CD14-positive monocyte (primary cell): ENCODE measurements at regions not wholly inside any gene's neighbourhood (a gene's known extent, or its start where the extent isn't known, plus 50 kb on each side); places are given as distances from the start of the nearest gene placed in this dataset.

Experiments
- DNase-seq, 3 donors: peaks; one replicate each; pipeline ENCODE4 v3.0.0-alpha.2; 2011 to 2022
- H2AFZ ChIP-seq: 2 replicates; pipeline ENCODE4 v1.6.0; 2012; ENCODE audit warnings: mild to moderate bottlenecking, low read depth, low read length, inconsistent platforms; ENCODE audit not compliant: insufficient read depth, poor library complexity, severe bottlenecking
- H3K27ac ChIP-seq, 2 donors: 1 replicate in 1 of 2; 2 replicates in 1 of 2; pipeline ENCODE4 v1.5.1; 2012 to 2013; ENCODE audit warnings: low read length in 2 of 2, control low read depth in 1 of 2, inconsistent platforms in 1 of 2, low read depth in 1 of 2, mild to moderate bottlenecking in 1 of 2
- H3K27me3 ChIP-seq, 2 donors: one replicate each; pipeline versions ENCODE4 v1.6.0 to v1.6.1; 2011 to 2013; ENCODE audit warnings: low read length in 2 of 2; ENCODE audit not compliant: control insufficient read depth in 2 of 2, insufficient read depth in 2 of 2
- H3K36me3 ChIP-seq, 2 donors: replicated peaks in 1 of 2; 1 replicate in 1 of 2; 2 replicates in 1 of 2; pipeline versions ENCODE4 v1.5.1 to v1.6.1; 2012 to 2013; ENCODE audit warnings: low read length in 2 of 2, control low read depth in 1 of 2, inconsistent platforms in 1 of 2, mild to moderate bottlenecking in 1 of 2; ENCODE audit not compliant: insufficient read depth in 2 of 2, control insufficient read depth in 1 of 2
- H3K4me1 ChIP-seq, 2 donors: 1 replicate in 1 of 2; 2 replicates in 1 of 2; pipeline versions ENCODE4 v1.5.1 to v1.6.1; 2012 to 2013; ENCODE audit warnings: low read length in 2 of 2, control low read depth in 1 of 2, inconsistent platforms in 1 of 2, mild to moderate bottlenecking in 1 of 2, moderate library complexity in 1 of 2; ENCODE audit not compliant: insufficient read depth in 2 of 2, control insufficient read depth in 1 of 2
- H3K4me2 ChIP-seq: replicated peaks from 2 replicates; pipeline ENCODE3; 2012; ENCODE audit warnings: low read length, moderate library complexity, mild to moderate bottlenecking; ENCODE audit not compliant: poor library complexity, severe bottlenecking; ENCODE audit errors: extremely low read depth
- H3K4me3 ChIP-seq, 3 experiments: fragments of 200-600 bp in 1 of 3; sonication (generic) in 1 of 3; replicated peaks in 1 of 3; 1 replicate in 2 of 3; 2 replicates in 1 of 3; pipeline ENCODE4 v1.5.1; 2011 to 2013; ENCODE audit warnings: low read length in 3 of 3, mild to moderate bottlenecking in 3 of 3, control low read depth in 2 of 3, low read depth in 2 of 3, inconsistent platforms in 1 of 3, moderate library complexity in 1 of 3
- H3K79me2 ChIP-seq: 2 replicates; pipeline ENCODE4 v1.6.0; 2012; ENCODE audit warnings: mild to moderate bottlenecking, control low read depth, inconsistent platforms, low read length, moderate library complexity; ENCODE audit not compliant: insufficient read depth
- H3K9ac ChIP-seq: 2 replicates; pipeline ENCODE4 v1.6.0; 2017; ENCODE audit warnings: low read length, mild to moderate bottlenecking; ENCODE audit not compliant: insufficient read depth, poor library complexity, severe bottlenecking
- H3K9me3 ChIP-seq, 2 donors: replicated peaks in 1 of 2; 1 replicate in 1 of 2; 2 replicates in 1 of 2; pipeline versions ENCODE4 v1.5.1 to v1.6.1; 2012 to 2013; ENCODE audit warnings: low read length in 2 of 2, control low read depth in 1 of 2; ENCODE audit not compliant: control insufficient read depth in 1 of 2, insufficient read depth in 1 of 2
- H4K20me1 ChIP-seq: 2 replicates; pipeline ENCODE4 v1.6.0; 2012; ENCODE audit warnings: mild to moderate bottlenecking, low read length, control low read depth, moderate library complexity; ENCODE audit not compliant: insufficient read depth
- H3K27ac Mint-ChIP-seq, 7 donors: one replicate each; pipeline ENCODE4 v1.8.0; 2020; ENCODE audit warnings: mild to moderate bottlenecking in 7 of 7, mixed read lengths in 7 of 7, moderate library complexity in 6 of 7, inconsistent platforms in 2 of 7
- H3K27me3 Mint-ChIP-seq, 3 donors: one replicate each; pipeline ENCODE4 v1.8.0; 2021 to 2022; ENCODE audit warnings: low read depth in 3 of 3, mild to moderate bottlenecking in 3 of 3, mixed read lengths in 3 of 3, moderate library complexity in 3 of 3, inconsistent platforms in 1 of 3
- H3K36me3 Mint-ChIP-seq, 2 donors: one replicate each; pipeline ENCODE4 v1.8.0; 2020; ENCODE audit warnings: mixed read lengths in 2 of 2, inconsistent platforms in 1 of 2, mild to moderate bottlenecking in 1 of 2
- H3K4me1 Mint-ChIP-seq: one replicate; pipeline ENCODE4 v1.8.0; 2020; ENCODE audit warnings: mild to moderate bottlenecking, mixed read lengths
- H3K4me3 Mint-ChIP-seq, 2 donors: one replicate each; pipeline ENCODE4 v1.8.0; 2020; ENCODE audit warnings: mild to moderate bottlenecking in 2 of 2, mixed read lengths in 2 of 2, moderate library complexity in 1 of 2
- H3K9me3 Mint-ChIP-seq, 7 donors: one replicate each; pipeline ENCODE4 v1.8.0; 2020 to 2022; ENCODE audit warnings: mixed read lengths in 7 of 7, mild to moderate bottlenecking in 6 of 7, moderate library complexity in 6 of 7, inconsistent platforms in 2 of 7
- WGBS: methylation state at CpG from one replicate; pipeline ENCODE4 v1.1.5; 2013; ENCODE audit warnings: missing lambda C conversion rate; ENCODE audit not compliant: insufficient coverage; 5-methylcytosine and 5-hydroxymethylcytosine counted together
- intact Hi-C, 2 donors: fragments of 100-400 bp; cut with micrococcal nuclease; formaldehyde crosslinking; loops; one replicate each; pipeline versions ENCODE4 v1.15.0 to v1.15.1; 2023
- TF ChIP-seq, protein P1 (sequence below): fragments of 200-600 bp; IDR thresholded peaks from one replicate; pipeline ENCODE4 v1.8.0; 2022; ENCODE audit warnings: antibody characterized with exemption, mild to moderate bottlenecking

DNA sequence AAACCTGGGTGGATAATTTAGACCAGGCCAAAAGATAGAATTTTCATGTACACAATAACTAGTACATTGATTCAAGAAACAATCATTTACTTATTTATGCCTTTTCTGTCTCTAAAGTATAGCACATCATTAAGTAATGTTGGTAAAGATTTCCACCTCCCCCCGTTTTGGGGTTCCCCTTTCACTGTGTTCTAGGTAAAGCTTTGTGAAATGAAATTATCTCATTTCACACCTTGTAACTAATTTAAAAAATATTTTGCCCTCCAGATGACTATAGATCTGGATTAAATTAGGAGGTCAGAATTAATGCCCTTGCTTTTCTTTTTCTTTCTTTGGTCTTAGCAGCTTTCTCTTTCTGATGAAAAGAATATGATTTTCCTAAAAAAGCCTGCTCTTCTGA, 328.5 kb upstream of the TBC1D5 start:
- Histone ChIP-seq H4K20me1 (no peaks in the 10 kb centered on the region), H3K79me2 (no peaks in the 10 kb centered on the region), H3K36me3 (no peaks in the 10 kb centered on the region), H2AFZ (no peak overlapping the region), H3K4me1 (no peaks in the 10 kb centered on the region), H3K27me3 (no peaks in the 10 kb centered on the region), H3K9ac (no peak overlapping the region), H3K27ac (no peak overlapping the region), H3K4me2 (no peak overlapping the region), H3K4me3 (no peak overlapping the region), H3K9me3 (no peaks in the 10 kb centered on the region)
- Mint-ChIP-seq H3K4me3 (no peak overlapping the region), H3K4me1 (no peaks in the 10 kb centered on the region), H3K36me3 (no peaks in the 10 kb centered on the region), H3K27me3 (no peaks in the 10 kb centered on the region), H3K27ac (no peak overlapping the region), H3K9me3 (peaks cover 0 to 4% (median 0%) of the 10 kb centered on the region in 7 donors)
- TF ChIP-seq, protein P1, sequence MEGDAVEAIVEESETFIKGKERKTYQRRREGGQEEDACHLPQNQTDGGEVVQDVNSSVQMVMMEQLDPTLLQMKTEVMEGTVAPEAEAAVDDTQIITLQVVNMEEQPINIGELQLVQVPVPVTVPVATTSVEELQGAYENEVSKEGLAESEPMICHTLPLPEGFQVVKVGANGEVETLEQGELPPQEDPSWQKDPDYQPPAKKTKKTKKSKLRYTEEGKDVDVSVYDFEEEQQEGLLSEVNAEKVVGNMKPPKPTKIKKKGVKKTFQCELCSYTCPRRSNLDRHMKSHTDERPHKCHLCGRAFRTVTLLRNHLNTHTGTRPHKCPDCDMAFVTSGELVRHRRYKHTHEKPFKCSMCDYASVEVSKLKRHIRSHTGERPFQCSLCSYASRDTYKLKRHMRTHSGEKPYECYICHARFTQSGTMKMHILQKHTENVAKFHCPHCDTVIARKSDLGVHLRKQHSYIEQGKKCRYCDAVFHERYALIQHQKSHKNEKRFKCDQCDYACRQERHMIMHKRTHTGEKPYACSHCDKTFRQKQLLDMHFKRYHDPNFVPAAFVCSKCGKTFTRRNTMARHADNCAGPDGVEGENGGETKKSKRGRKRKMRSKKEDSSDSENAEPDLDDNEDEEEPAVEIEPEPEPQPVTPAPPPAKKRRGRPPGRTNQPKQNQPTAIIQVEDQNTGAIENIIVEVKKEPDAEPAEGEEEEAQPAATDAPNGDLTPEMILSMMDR = no peak
- WGBS = no CpG with 5 or more reads among the region's 1 CpG
- no peak for DNase-seq
- intact Hi-C loops = loop anchor here in 1 of 2 donors (10.0 kb wide), 1 partner anchor 634 kb away; no protein-coding TSS in a partner anchor

GRCh38 chr3:18070231-18070630, 327.8 kb upstream of the TBC1D5 start:
- Histone ChIP-seq H3K9ac (no peak overlapping the region), H3K4me3 (no peak overlapping the region), H2AFZ (no peak overlapping the region), H3K9me3 (no peaks in the 10 kb centered on the region), H3K4me2 (no peak overlapping the region), H4K20me1 (no peaks in the 10 kb centered on the region), H3K27ac (no peak overlapping the region), H3K4me1 (no peaks in the 10 kb centered on the region), H3K36me3 (no peaks in the 10 kb centered on the region), H3K79me2 (no peaks in the 10 kb centered on the region), H3K27me3 (no peaks in the 10 kb centered on the region)
- intact Hi-C loops = loop anchor here in 1 of 2 donors (10.0 kb wide), 1 partner anchor 635 kb away; no protein-coding TSS in a partner anchor
- Mint-ChIP-seq H3K4me3 (no peak overlapping the region), H3K9me3 (peaks cover 0 to 4% (median 0%) of the 10 kb centered on the region in 7 donors), H3K36me3 (no peaks in the 10 kb centered on the region), H3K27me3 (no peaks in the 10 kb centered on the region), H3K4me1 (no peaks in the 10 kb centered on the region), H3K27ac (no peak overlapping the region)
- 80% methylated on average over 1 of the region's 2 CpGs for WGBS
- TF ChIP-seq, protein P1 = no peak
- DNase-seq = no peak
